Choroid plexus epithelial cell (primary cell): ENCODE measurements at regions not wholly inside any gene's neighbourhood (a gene's known extent, or its start where the extent isn't known, plus 50 kb on each side); places are given as distances from the start of the nearest gene placed in this dataset.
"Not testable (repeated sequence)": the region's sequence is repeated elsewhere in the genome, so short reads cannot be mapped to it uniquely, and the experiment has no call there.

ENCODE experiments used
- DNase-seq: peaks from one replicate; pipeline ENCODE4 v3.0.0-alpha.2; 2010; ENCODE audit warnings: low read depth
- H3K4me3 ChIP-seq: 2 replicates; pipeline ENCODE4 v1.5.1; 2011; ENCODE audit warnings: low read depth, mild to moderate bottlenecking, control low read depth, low read length, moderate library complexity
- CTCF ChIP-seq: conservative IDR thresholded peaks from 2 replicates; pipeline ENCODE4 v1.5.1; 2011; ENCODE audit warnings: low read depth, mild to moderate bottlenecking, control low read depth, inconsistent platforms, low read length, moderate library complexity

GRCh38 chr12:30525171-30525570 is 170.5 kb downstream of the IPO8 start:
- no peak overlapping the region for H3K4me3 ChIP-seq
- no peak for TF ChIP-seq CTCF

GRCh38 chr12:30520285-30520684 is 175.4 kb downstream of the IPO8 start:
- not testable (repeated sequence) for H3K4me3 ChIP-seq, DNase-seq

More at GRCh38 chr12:30525171-30525570, 170.5 kb downstream of the IPO8 start:
- DNase-seq = no peak

GRCh38 chr12:30519535-30519934 is 176.1 kb downstream of the IPO8 start:
- no peak for DNase-seq
- no peak for TF ChIP-seq CTCF
- no peak overlapping the region for H3K4me3 ChIP-seq

GRCh38 chr12:30517320-30517719 is 178.3 kb downstream of the IPO8 start:
- H3K4me3 ChIP-seq = no peak overlapping the region
- no peak for TF ChIP-seq CTCF
- peak; percentile 4 for DNase-seq

GRCh38 chr12:30515351-30515750 is 180.3 kb downstream of the IPO8 start:
- DNase-seq = peak; percentile 60
- TF ChIP-seq CTCF = peak; percentile 37
- H3K4me3 ChIP-seq = no peak overlapping the region

- no peak for DNase-seq
- no peak overlapping the region for H3K4me3 ChIP-seq
- TF ChIP-seq CTCF = no peak
These were observed 181.0 kb downstream of the IPO8 start for GRCh38 chr12:30514666-30515065.

- TF ChIP-seq CTCF = no peak
- H3K4me3 ChIP-seq = no peak overlapping the region
- no peak for DNase-seq
These were observed 187.3 kb downstream of the IPO8 start for GRCh38 chr12:30508205-30508967.
